Right kidney (tissue), 1 donor: ENCODE measurements at regions not wholly inside any gene's neighbourhood (a gene's known extent, or its start where the extent isn't known, plus 50 kb on each side); places are given as distances from the start of the nearest gene placed in this dataset.

Experiments
- DNase-seq: peaks from one replicate; pipeline ENCODE4 v3.0.0-alpha.2; 2016

DNA sequence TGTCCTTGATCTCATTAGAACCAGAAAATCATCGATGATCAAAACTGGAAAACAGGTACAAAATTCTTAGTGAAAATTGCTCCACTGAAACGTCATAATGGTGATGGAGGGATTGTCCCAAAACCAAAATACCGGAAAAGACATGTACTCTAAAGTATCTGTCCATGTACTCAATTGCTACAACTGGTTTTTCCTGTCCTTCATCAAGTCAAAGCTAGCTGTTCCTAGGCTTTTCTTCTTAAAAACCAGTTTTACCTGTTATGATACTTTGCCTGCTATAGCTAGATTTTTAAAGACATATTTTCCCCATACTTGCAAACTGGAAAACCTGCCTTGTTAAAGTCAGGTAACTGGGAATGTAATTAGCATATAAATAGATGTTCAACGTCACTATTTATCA lies 50.5 kb upstream of the LRRC1 start:
- DNase-seq = no peak

DNA sequence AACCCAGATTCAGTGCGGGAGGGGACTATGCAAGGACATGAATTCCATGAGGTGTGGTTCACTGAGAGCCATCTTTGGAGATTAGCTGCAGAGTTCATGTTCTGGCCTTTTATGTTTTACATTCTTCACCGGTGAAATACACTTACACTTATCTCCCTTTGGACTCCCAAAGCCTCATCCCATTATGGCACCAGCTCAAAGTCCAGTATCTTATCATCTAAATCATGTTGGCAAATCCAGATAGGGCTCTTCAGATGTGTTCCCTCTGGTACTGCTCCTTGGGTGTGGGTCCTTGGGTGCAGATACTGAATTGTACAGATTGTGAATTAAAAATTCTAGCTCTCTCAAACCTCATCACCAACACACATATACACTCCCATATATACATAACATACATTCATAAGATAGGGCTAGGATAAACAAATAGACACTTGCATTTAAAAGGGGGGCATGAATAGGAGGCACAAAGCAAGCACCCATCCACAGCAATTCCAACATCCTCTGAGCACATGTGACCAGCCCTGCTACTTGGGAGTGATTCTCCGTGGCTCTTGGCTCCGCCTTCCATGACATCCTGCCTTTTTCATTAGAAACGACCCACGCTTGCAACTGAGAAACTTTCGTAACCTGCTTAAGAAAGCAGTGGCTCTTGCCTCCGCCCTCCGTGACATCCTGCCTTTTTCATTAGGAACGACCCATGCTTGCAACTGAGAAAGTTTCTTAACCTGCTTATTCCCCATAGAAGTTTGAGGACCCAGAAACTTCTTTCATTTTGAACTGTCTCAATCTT lies 53.6 kb upstream of the LRRC1 start:
- DNase-seq = no peak

DNA sequence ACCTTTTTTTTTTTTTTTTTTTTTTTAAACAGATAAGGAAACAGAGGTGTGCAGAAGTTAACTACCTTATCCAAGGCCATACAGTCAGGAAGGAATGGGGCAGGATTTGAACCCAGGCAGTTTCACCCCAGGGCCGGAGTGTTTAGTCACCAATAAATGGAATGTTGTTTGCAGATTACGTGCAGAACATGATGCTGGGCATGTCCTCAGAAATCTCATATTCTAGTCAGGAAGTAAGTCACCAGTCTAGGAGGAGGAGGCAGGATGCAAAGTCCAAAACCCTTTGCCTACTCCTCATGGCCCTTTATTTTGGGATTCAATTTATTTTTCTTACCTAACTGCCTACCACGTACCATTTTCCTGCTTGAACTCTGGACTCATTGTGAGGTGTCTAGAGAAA lies 57.1 kb upstream of the LRRC1 start:
- no peak for DNase-seq

DNA sequence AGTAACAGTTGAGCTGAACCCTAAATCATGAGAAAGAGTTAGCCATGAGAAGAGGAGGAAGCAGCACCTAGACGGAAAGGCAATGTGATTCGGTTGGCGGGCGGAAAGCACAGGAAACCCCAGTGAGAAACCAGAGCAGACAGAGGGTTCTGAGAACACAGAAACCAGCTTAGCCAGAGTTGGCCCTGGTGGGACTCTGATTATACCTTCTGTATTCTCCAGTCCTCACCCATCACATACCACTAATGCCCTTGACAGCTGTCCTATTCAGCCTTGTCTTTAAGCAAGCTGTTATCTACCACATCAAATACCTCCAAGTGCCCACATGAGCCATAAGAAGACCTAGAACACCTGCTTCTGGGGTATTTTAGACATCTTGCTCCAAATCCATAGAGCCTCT lies 58.9 kb upstream of the LRRC1 start:
- DNase-seq = no peak

DNA sequence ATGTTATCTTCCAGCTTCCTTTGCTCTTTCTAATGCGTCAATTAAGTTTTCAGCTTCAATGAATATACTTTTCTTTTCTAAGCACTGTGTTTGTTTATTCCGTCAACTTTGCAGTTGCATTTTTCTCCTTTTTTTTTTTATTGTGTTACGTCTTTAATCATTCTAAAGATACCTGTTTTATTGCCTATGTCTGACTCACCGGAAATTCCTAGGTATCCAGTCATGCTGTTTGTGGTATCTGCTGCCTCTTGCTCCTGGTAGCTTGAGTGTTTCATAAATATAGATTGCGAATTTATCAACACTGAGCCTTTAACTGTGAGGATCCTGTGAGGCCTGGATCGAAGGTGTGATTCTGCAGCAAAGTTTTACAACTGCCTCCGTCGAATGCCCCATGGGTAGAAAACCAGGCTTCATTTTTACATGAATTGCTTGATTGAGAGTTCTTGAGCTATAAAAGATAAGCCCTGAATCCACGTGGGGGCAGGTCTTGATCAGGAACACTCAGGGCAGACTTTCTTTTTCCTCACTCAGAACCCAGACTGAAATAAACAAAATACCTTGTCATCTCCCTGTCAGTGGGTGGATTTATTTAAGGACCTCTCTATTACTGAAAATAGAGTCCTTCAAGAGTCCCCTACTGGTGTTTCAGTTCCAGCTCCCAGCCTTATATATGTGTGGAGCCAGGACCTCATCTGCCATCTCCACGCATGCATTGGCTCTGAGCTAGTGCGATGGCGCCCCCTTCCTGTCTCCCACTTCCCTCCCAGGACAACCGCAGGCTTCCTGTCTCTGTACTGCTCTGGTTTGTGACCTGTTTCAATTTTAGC lies 60.1 kb upstream of the LRRC1 start:
- DNase-seq = no peak

DNA sequence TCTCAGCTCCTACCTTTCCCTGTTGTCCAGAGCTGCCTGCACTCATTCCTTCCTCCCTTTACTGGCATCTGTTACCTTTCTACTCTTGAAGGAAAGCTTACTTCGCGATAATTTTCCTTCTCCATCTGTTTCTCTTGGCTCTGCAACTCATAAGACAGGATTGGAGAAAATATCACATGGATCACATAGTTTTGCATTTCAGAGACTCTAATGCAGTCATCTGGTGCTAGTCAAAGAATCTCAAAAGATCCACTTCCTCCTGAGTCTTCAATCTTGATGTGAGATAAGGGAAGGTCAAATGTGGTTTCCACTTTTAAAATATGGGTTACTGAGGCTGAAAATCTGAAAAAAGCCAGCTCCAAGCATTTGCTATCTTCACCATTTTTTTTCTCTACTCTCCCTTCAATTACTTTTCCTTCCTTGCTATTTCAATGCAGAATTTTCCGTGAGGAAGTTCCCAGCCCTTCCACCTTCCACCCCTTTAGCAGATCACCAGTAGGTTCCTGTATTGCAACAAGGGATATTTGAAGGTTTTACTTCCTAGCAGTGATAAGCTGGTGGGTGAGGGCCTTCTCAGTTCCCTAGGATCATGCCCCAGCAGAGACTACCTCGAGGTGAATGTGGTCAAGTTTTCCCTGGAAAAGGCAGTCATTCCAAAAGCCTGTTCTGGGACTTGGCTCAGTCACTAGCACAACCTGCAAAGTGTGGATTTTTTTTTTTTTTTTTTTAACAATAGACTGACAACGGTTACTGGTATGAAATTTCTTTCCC lies 62.8 kb upstream of the LRRC1 start:
- DNase-seq = no peak

DNA sequence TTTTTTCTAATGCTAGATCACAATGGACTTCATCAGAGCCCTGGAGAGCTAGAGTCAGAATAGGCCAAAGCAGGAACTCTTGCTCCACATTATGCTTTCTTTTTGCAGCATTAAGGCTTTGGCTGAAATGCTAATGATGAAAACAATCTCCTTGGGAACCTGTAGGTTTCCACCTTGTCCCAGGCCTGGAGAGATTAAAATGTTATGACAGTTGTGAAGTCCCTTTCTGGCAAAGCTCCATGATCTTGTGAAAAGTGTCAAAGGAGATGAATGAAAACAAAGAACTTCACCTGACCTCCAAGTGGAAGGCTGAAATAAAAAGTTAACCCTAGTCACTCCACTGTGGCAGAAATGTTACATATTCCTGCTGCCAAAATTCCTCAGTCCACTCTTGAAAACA lies 64.0 kb upstream of the LRRC1 start:
- DNase-seq = no peak

DNA sequence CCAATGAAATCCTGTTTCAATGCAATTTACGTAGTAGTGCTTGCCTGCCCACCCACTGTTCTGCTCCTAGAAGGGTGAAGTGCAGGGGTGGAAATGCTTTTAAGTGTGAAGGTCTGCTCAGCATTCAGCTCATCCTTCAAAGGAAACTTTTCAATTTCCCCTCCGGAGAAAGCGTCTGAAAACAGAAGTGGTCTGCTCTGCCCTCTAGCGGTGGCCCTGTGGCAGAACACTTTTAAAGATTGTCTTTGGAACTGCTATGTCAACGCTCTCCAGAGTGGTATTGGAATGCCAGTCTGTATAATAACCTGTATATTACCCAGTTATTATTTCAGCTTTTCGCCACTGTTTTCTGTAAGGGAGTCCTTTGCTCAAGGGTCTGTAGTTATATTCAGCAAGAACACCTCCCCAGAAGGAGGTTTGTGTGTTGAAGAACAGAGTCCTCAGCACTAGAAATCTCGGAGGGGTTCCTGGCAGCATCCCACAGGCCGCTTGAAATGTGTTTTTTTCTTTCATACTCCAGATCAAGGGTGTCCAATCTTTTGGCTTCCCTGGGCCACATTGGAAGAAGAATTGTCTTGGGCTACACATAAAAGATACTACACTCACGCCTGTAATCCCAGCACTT lies 63.1 kb upstream of the KLHL31 start:
- DNase-seq = peak; percentile 22

DNA sequence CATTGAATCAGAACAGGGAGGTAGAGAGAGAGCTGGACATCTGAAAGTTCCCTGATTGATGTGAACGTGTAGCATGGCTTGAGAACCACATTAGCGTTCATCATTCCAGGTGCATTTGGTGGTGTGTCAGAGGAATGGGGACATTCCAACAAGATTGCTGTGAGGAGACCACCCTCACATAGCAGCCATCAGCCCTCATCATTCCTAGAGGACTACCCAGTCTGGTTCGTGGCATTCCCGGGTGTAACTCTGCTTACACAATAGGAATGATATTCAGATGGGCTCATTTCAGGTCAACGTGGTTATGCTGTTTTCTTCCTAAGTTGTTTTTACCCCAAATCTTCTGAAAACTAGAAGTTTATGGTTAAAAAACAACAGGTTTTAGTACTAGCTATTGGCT lies 62.2 kb upstream of the KLHL31 start:
- DNase-seq = no peak

DNA sequence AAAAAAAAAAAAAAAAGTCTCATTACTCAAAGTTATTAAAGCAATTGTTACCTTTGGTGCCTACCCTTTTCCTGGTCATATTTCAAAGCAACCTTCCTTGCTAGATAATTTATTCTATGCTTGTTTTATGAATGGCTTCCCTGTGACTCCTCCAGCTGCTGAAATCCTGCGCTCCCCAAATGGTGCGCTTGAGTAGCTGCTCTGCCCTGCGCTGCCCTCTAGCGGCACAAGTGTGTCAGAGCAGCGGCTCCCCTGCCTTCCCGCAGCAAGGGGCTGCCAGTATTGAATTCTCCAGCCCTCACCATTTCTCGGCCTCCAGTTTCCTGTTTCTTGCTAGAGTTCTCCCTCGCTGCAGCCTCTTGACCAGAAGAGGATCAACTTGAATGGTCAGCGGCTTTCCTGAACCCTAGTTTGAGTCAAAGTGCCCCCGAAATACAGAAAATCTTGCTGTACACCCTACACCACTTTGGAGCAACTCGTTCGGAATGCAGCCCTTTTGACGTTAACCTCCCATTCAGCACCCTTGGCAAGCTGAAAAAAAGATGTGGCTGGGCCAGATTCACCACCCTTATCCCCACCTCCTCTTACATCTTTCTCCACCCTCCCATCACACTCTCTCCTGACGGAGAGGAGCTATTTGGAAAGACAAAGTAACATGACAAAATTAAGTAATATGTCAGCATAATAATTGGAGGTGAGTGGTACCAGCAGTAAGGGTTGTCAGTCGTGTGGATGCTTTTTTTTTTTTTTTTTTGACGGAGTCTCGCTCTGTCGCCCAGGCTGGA lies 60.4 kb upstream of the KLHL31 start:
- DNase-seq = peak; percentile 49

DNA sequence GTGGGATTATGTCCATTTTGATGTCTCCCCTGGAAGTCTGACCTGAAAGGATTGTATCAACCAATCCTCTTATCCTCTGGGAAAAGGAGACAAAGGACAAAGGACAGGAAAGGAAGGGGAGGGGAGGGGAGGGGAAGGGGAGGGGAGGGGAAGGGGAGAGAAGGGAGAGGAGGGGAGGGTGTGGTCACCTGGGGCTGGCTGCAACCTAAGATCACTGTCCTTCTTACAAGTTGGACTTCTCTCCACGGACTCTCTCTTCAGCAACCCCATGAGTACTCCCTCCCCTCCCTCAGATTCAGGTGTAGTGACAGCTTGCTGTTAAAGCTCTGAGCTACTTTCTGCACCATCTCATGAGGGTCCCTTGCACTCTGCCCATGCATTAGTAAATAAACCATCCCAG lies 58.9 kb upstream of the KLHL31 start:
- DNase-seq = no peak

DNA sequence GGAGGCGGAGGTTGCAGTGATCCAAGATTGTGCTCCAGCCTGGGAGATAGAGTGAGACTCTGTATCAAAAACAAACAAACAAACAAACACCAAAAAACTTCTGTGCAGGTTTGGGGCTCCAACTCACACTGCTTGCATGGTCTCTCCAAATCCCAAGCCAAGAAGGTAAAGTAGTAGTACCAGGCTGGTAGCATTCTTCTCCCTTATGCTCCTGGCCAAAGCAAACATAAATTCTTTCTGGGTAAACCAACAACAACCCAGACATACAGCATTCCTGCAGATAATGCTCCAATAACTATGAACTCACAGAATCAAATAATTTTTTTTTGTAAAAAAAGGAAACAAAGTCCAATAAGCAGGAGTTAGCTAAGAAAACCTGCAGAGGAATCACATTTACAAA lies 57.8 kb upstream of the KLHL31 start:
- no peak for DNase-seq

DNA sequence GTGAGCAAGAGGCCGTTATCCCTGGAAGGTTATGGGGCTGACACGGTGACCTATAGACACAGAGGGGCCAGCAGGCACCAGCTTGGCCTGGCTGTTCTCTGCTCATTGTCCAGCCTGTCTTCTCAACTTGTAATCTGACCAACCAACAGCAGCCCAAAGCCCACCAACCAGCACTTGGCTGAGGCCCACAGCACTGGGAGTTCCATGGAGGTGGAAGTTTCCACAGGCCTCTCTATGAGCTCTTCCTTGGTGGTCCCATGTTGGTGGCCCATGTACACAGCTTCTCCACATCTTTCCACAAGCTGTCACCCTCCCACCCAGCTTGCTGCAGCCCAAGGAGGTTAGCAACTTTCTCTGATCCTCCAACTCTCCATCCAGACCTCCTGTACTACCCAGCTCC lies 56.2 kb upstream of the KLHL31 start:
- DNase-seq = no peak

DNA sequence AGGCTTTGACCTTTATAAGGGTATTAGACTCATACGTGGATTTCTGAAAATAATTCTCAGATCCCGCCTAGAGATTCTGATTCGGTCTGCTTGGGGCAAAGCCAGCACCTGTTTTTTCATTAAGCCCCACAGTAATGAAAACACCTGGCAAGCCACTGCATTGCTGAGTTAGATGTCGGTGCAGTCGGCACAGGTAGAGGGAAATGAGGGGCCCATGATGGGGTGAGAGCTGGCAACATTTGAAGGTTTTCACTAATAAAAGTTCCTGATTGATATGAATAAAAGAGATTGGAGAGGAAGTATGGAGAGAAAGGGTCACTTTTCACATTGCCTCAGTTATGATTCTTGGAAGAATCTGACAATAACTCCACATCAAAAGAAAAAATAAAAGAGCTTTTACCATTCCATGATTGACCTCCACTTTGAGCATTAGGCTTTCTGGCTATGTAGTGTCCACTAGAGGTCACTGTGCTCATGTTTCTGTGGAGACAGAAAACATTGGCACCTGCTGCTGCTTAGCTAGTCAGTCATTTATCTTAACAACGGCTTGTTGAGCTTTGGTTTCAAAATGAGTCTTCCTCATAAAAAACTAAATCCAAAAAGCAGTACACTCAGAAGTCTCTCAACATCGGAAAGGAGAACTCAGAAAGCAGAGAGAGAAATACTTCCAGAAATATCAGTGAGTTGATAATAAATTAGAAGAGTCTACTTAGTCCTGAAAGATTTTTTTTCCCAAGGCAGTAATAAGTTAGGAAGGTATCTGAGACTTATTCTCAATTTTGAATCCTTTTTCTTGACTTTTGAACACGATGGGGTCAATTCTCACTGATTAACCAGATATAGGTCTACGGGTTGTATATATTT lies 53.3 kb upstream of the KLHL31 start:
- DNase-seq = peak; percentile 23

DNA sequence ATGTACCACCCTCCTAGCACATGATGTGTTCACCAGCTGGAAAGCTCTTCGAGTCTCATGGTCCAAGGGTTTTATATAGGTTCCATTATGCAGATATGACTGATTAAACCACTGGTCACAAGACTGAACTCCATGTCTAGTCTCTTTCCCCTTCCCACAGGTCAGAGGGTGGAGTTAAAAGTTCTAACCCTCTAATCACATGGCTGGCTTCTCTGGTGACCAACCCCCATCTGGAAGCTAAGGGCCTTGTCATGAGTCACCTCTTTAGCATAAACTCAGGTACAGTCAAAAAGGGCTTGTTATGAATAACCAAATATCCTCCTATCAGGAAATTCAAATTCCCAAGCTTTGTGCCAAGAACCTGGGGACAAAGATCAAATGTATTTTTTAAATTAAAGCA lies 52.0 kb upstream of the KLHL31 start:
- no peak for DNase-seq

DNA sequence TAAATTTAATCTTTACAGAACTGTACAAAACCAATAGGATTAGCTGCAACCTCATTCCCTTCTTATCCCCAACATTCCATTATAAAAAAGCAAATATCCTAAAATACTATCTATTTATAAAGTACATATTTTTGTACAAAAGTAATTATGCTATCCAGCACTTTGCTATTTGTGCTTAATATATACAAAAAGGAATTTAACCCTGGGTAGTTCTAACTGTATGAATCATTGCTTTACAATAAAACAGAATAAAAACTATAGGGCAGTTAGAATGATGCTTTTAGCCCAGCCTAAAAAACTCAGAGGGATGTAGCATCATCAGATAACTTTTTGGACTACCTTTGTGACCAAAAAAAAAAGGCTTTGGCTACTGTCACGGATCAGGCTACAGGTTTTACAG lies 49.9 kb upstream of the KLHL31 start:
- no peak for DNase-seq
